K562 (cell line): ENCODE measurements at regions not wholly inside any gene's neighbourhood (a gene's known extent, or its start where the extent isn't known, plus 50 kb on each side); places are given as distances from the start of the nearest gene placed in this dataset.

Experiments used
- ATAC-seq: fragments of 200-7000 bp; cut with Tn5 transposase; 3 replicates; pipeline ENCODE4 v1.9.1; 2020; ENCODE audit warnings: moderate library complexity
- BruUV-seq: library from RNA; stranded (reverse); fragments of 400-500 nt; replicated peaks from 2 replicates; lab custom pipeline; 2021; lab: Mats Ljungman, UMichigan
- CTCF ChIA-PET: fragments of 300-600 bp; formaldehyde crosslinking; extraction: SDS; loops from one replicate; lab custom pipeline; 2021; ENCODE audit warnings: low intra/inter-chr PET ratio; lab: Yijun Ruan, JAX
- POLR2A ChIA-PET: fragments of 300-600, 350-650 bp; sonication (Branson Sonifier 250); formaldehyde crosslinking; extraction: SDS; loops from one replicate; lab custom pipeline; 2021; ENCODE audit warnings: antibody characterized with exemption, inconsistent platforms; lab: Yijun Ruan, JAX
- DNase-seq, 4 experiments: peaks; one replicate each; pipeline versions ENCODE4 v3.0.0 to v3.0.0-alpha.2; 2011 to 2018; ENCODE audit warnings: low spot score in 3 of 4, mixed read lengths in 3 of 4; ENCODE audit errors: extremely low read depth in 1 of 4
- FAIRE-seq: peaks from 2 replicates; lab custom pipeline; 2011; peaks lifted over from hg19 to GRCh38; lab: Jason Lieb, UNC
- H2AFZ ChIP-seq: 2 replicates; pipeline ENCODE4 v1.6.0; 2011; ENCODE audit warnings: low read depth, low read length, control low read depth, inconsistent platforms
- H3K27ac ChIP-seq: fragments of 200-600 bp; 3 replicates; pipeline ENCODE4 v1.8.0; 2011; ENCODE audit warnings: low read depth, mild to moderate bottlenecking, control low read depth, inconsistent platforms, low read length, moderate library complexity, mixed read lengths; ENCODE audit errors: extremely low read depth
- H3K27me3 ChIP-seq, 2 experiments: fragments of 300-600 bp in 1 of 2; 2 replicates in 1 of 2; 3 replicates in 1 of 2; pipeline versions ENCODE4 v1.6.0 to v1.8.0; 2011; ENCODE audit warnings: inconsistent platforms in 2 of 2, low read length in 2 of 2, mild to moderate bottlenecking in 1 of 2, mixed read lengths in 1 of 2, moderate library complexity in 1 of 2; ENCODE audit not compliant: control insufficient read depth in 2 of 2, insufficient read depth in 2 of 2
- H3K36me3 ChIP-seq: fragments of 300-600 bp; 3 replicates; pipeline ENCODE4 v1.8.0; 2011; ENCODE audit warnings: mild to moderate bottlenecking, low read length, inconsistent platforms; ENCODE audit not compliant: control insufficient read depth, insufficient read depth
- H3K4me1 ChIP-seq, 2 experiments: fragments of 200-600 bp in 1 of 2; replicated peaks in 1 of 2; 2 replicates in 1 of 2; 3 replicates in 1 of 2; pipeline versions ENCODE4 v1.5.1 to v1.8.0; 2011; ENCODE audit warnings: inconsistent platforms in 2 of 2, low read length in 2 of 2, mild to moderate bottlenecking in 1 of 2, mixed read lengths in 1 of 2, moderate library complexity in 1 of 2; ENCODE audit not compliant: control insufficient read depth in 2 of 2, insufficient read depth in 2 of 2
- H3K4me2 ChIP-seq: 2 replicates; pipeline ENCODE4 v1.6.1; 2011; ENCODE audit warnings: low read length, control low read depth, inconsistent platforms, mixed read lengths; ENCODE audit not compliant: insufficient read depth
- H3K4me3 ChIP-seq: fragments of 200-600 bp; sonication (generic), shearing (Covaris generic); 2 replicates; pipeline ENCODE4 v1.5.1; 2016; ENCODE audit warnings: control low read depth, inconsistent platforms
- H3K79me2 ChIP-seq: fragments of 200-600 bp; 3 replicates; pipeline ENCODE4 v1.8.0; 2011; ENCODE audit warnings: low read length, inconsistent platforms; ENCODE audit not compliant: control insufficient read depth, insufficient read depth
- H3K9ac ChIP-seq, 2 experiments: 2 replicates each; pipeline versions ENCODE4 v1.6.0 to v1.6.1; 2011; ENCODE audit warnings: low read depth in 2 of 2, low read length in 2 of 2, control low read depth in 1 of 2, inconsistent platforms in 1 of 2, mild to moderate bottlenecking in 1 of 2, mixed read lengths in 1 of 2; ENCODE audit not compliant: insufficient read depth in 1 of 2
- H3K9me1 ChIP-seq: one replicate; pipeline ENCODE4 v1.6.0; 2011; ENCODE audit warnings: inconsistent platforms, mild to moderate bottlenecking, low read length, moderate library complexity; ENCODE audit not compliant: control insufficient read depth, insufficient read depth
- H3K9me3 ChIP-seq: replicated peaks from 2 replicates; pipeline ENCODE4 v1.5.1; 2011; ENCODE audit warnings: low read depth, low read length, inconsistent platforms; ENCODE audit not compliant: control insufficient read depth, insufficient read depth
- H4K20me1 ChIP-seq: replicated peaks from 2 replicates; pipeline ENCODE4 v1.6.1; 2011; ENCODE audit warnings: low read length, inconsistent platforms, mixed read lengths; ENCODE audit not compliant: control insufficient read depth, insufficient read depth
- EZH2 ChIP-seq: IDR thresholded peaks from 2 replicates; pipeline ENCODE4 v1.6.1; 2012; ENCODE audit warnings: low read depth, mild to moderate bottlenecking, inconsistent platforms, low read length, borderline replicate concordance
- GABPB1 ChIP-seq: sonication (generic); formaldehyde crosslinking; IDR thresholded peaks from 2 replicates; pipeline ENCODE4 v1.8.0; 2022; ENCODE audit warnings: mild to moderate bottlenecking, missing genetic modification reagents
- GMEB1 ChIP-seq: fragments of 250-450 bp; sonication (Bioruptor Pico); IDR thresholded peaks from 2 replicates; pipeline ENCODE4 v1.4.0; 2020; ENCODE audit warnings: mild to moderate bottlenecking
- MTA3 ChIP-seq: fragments of 450-650 bp; formaldehyde crosslinking; IDR thresholded peaks from 2 replicates; pipeline ENCODE4 v1.6.1; 2017; ENCODE audit warnings: mild to moderate bottlenecking, borderline replicate concordance
- NFE2 ChIP-seq: IDR thresholded peaks from 2 replicates; pipeline ENCODE4 v1.6.1; 2014; ENCODE audit warnings: antibody characterized with exemption, low read depth
- POLR2AphosphoS2 ChIP-seq: IDR thresholded peaks from 2 replicates; pipeline ENCODE4 v1.6.1; 2012; ENCODE audit warnings: low read length, improper control_type of control experiment
- POU5F1 ChIP-seq: fragments of 150-350 bp; IDR thresholded peaks from 2 replicates; pipeline ENCODE4 v1.6.1; 2014; ENCODE audit warnings: borderline replicate concordance, low read length, low read depth, mild to moderate bottlenecking; ENCODE audit not compliant: partially characterized antibody
- PTTG1 ChIP-seq: fragments of 450-650 bp; IDR thresholded peaks from 2 replicates; pipeline ENCODE4 v1.6.1; 2016; ENCODE audit warnings: low read depth, mild to moderate bottlenecking, missing genetic modification characterization, missing compliant biosample characterization
- SIN3A ChIP-seq, 2 experiments: fragments of 150-350 bp in 1 of 2; IDR thresholded peaks; 2 replicates each; pipeline ENCODE4 v1.6.1; 2011 to 2016; ENCODE audit warnings: borderline replicate concordance in 2 of 2, low read depth in 2 of 2, low read length in 2 of 2, mild to moderate bottlenecking in 2 of 2, moderate library complexity in 2 of 2; ENCODE audit not compliant: control insufficient read depth in 1 of 2
- SMAD3 ChIP-seq: fragments of 450-650 bp; formaldehyde crosslinking; conservative IDR thresholded peaks from 2 replicates; pipeline ENCODE4 v1.4.0; 2020; ENCODE audit warnings: mild to moderate bottlenecking
- TEAD1 ChIP-seq, 2 experiments: fragments of 450-650 bp in 1 of 2; sonication (generic) in 1 of 2; formaldehyde crosslinking; IDR thresholded peaks; 2 replicates each; pipeline versions ENCODE4 v1.4.0 to v1.8.0; 2020 to 2022; ENCODE audit warnings: mild to moderate bottlenecking in 2 of 2, missing genetic modification reagents in 1 of 2
- THRB ChIP-seq: fragments of 450-650 bp; formaldehyde crosslinking; conservative IDR thresholded peaks from 2 replicates; pipeline ENCODE4 v1.4.0; 2022; ENCODE audit warnings: mild to moderate bottlenecking, missing genetic modification characterization
- ZBTB12 ChIP-seq: fragments of 250-450 bp; sonication (Bioruptor Pico); IDR thresholded peaks from 2 replicates; pipeline ENCODE4 v1.4.0; 2020
- ZEB2 ChIP-seq: fragments of 450-650 bp; IDR thresholded peaks from 2 replicates; pipeline ENCODE4 v1.6.1; 2016
- ZNF184 ChIP-seq: sonication (generic); formaldehyde crosslinking; IDR thresholded peaks from 2 replicates; pipeline ENCODE4 v1.5.0; 2020; ENCODE audit warnings: missing genetic modification reagents
- ZNF263 ChIP-seq: sonication (generic); formaldehyde crosslinking; IDR thresholded peaks from 2 replicates; pipeline ENCODE4 v1.8.0; 2022; ENCODE audit warnings: mild to moderate bottlenecking, missing genetic modification reagents, borderline replicate concordance
- ZNF316 ChIP-seq: fragments of 450-650 bp; IDR thresholded peaks from 2 replicates; pipeline ENCODE4 v1.6.1; 2016
- ZNF444 ChIP-seq: fragments of 250-450 bp; sonication (Bioruptor Pico); IDR thresholded peaks from 2 replicates; pipeline ENCODE4 v1.4.0; 2020; ENCODE audit warnings: mild to moderate bottlenecking, moderate library complexity
- ZZZ3 ChIP-seq: fragments of 450-650 bp; IDR thresholded peaks from 2 replicates; pipeline ENCODE4 v1.6.1; 2016; ENCODE audit warnings: antibody characterized with exemption, mild to moderate bottlenecking, moderate library complexity
- WGBS: fragments of 100-300 bp; shearing (Covaris generic); methylation state at CpG from one replicate; pipeline ENCODE4 v1.1.6; 2016; ENCODE audit warnings: low coverage, mixed read lengths; ENCODE audit not compliant: insufficient coverage; ENCODE audit errors: missing lambda C conversion rate; 5-methylcytosine and 5-hydroxymethylcytosine counted together
- in situ Hi-C: fragments of 300-500 bp; cut with MboI; formaldehyde crosslinking; loops from 4 replicates; pipeline ENCODE4 v1.15.0; 2018; ENCODE audit warnings: inconsistent platforms, mixed read lengths
- intact Hi-C: fragments of 100-400 bp; cut with micrococcal nuclease; formaldehyde crosslinking; loops from 2 replicates; pipeline ENCODE4 v1.14.2; 2022

- no peak for DNase-seq
- Histone ChIP-seq H3K4me2 (no peak overlapping the region), H3K27me3 (no peaks in the 10 kb centered on the region), H3K9me1 (no peaks in the 10 kb centered on the region), H3K9ac (no peak overlapping the region), H3K4me3 (no peak overlapping the region), H3K27ac (no peak overlapping the region), H3K9me3 (no peaks in the 10 kb centered on the region), H3K79me2 (no peaks in the 10 kb centered on the region), H4K20me1 (no peaks in the 10 kb centered on the region), H3K36me3 (no peaks in the 10 kb centered on the region), H3K4me1 (no peaks in the 10 kb centered on the region), H2AFZ (no peak overlapping the region)
- no TSS peak for BruUV-seq
- intact Hi-C loops = no loop called here
- POLR2A ChIA-PET = interaction anchor here (0.6 kb wide), 1 partner anchor 278 kb away, joined by 4 read pairs; no protein-coding TSS in a partner anchor
- no peak for TF ChIP-seq SMAD3 (CRISPR knock-in tag)
- TF ChIP-seq GABPB1 (CRISPR knock-in tag) = no peak
- TF ChIP-seq POU5F1 = no peak
- TF ChIP-seq ZNF316 = no peak
- no peak for TF ChIP-seq ZNF444 (CRISPR knock-in tag)
- TF ChIP-seq ZNF184 (CRISPR knock-in tag) = no peak
- TF ChIP-seq TEAD1 (CRISPR knock-in tag; IDR thresholded peaks at IDR 0.05) = no peak
- TF ChIP-seq ZNF263 = no peak
- no peak for TF ChIP-seq THRB (CRISPR knock-in tag)
- TF ChIP-seq GMEB1 (CRISPR knock-in tag) = no peak
- TF ChIP-seq NFE2 = no peak
- no peak for TF ChIP-seq ZZZ3
- TF ChIP-seq EZH2 = no peak
- TF ChIP-seq ZBTB12 (CRISPR knock-in tag) = no peak
- no peak for TF ChIP-seq MTA3
- TF ChIP-seq SIN3A (IDR thresholded peaks at IDR 0.05; ENCODE audit: borderline replicate concordance in 2 of 2, control insufficient read depth in 1 of 2, low read depth in 2 of 2, low read length in 2 of 2) = no peak
- TF ChIP-seq PTTG1 (tag) = no peak
- TF ChIP-seq POLR2AphosphoS2 = no peak
- no peak for TF ChIP-seq ZEB2
- FAIRE-seq = no peak
- in situ Hi-C loops = no loop called here
- CTCF ChIA-PET = no interaction called here
- no peak for ATAC-seq
- WGBS = 0% methylated on average over 1 of the region's 1 CpG
Observed at GRCh38 chr2:58938988-58939387, 697.9 kb upstream of the FANCL start.
